GM12878 (cell line): ENCODE measurements at regions not wholly inside any gene's neighbourhood (a gene's known extent, or its start where the extent isn't known, plus 50 kb on each side); places are given as distances from the start of the nearest gene placed in this dataset.

ENCODE experiments used
- ATAC-seq: fragments of 200-7000 bp; cut with Tn5 transposase; 3 replicates; pipeline ENCODE4 v1.9.1; 2020; ENCODE audit warnings: mild to moderate bottlenecking, moderate library complexity
- BruUV-seq: library from RNA; stranded (reverse); fragments of 400-500 nt; replicated peaks from 2 replicates; lab custom pipeline; 2021; lab: Mats Ljungman, UMichigan
- CTCF ChIA-PET: fragments of 300-600 bp; sonication (Branson Sonifier 250); formaldehyde crosslinking; extraction: SDS; loops from one replicate; lab custom pipeline; 2021; ENCODE audit warnings: inconsistent platforms; lab: Yijun Ruan, JAX
- POLR2A ChIA-PET: fragments of 350-600 bp; formaldehyde crosslinking; extraction: SDS; loops from one replicate; lab custom pipeline; 2021; ENCODE audit warnings: inconsistent platforms; lab: Charles Lee
- RAD21 ChIA-PET: fragments of 300-600 bp; sonication (Branson Sonifier 250); formaldehyde crosslinking; loops from one replicate; lab custom pipeline; 2023; ENCODE audit warnings: antibody characterized with exemption; ENCODE audit not compliant: unreplicated experiment; lab: Charles Lee
- SMC1A ChIA-PET: fragments of 300-600 bp; sonication (Branson Sonifier 250); formaldehyde crosslinking; loops from one replicate; lab custom pipeline; 2023; ENCODE audit not compliant: unreplicated experiment, uncharacterized antibody; lab: Charles Lee
- DNase-seq: peaks from one replicate; pipeline ENCODE4 v3.0.0-alpha.2; 2011; ENCODE audit warnings: low read depth, low spot score
- FAIRE-seq: peaks from 3 replicates; lab custom pipeline; 2011; peaks lifted over from hg19 to GRCh38; lab: Jason Lieb, UNC
- H2AFZ ChIP-seq: 2 replicates; pipeline ENCODE4 v1.6.0; 2011; ENCODE audit warnings: low read depth, low read length, control low read depth; ENCODE audit not compliant: control insufficient read depth
- H3K27ac ChIP-seq: 2 replicates; pipeline ENCODE4 v1.5.1; 2011; ENCODE audit warnings: control low read depth; ENCODE audit not compliant: control insufficient read depth, insufficient read depth
- H3K27me3 ChIP-seq, 2 experiments: replicated peaks in 1 of 2; 2 replicates each; pipeline versions ENCODE4 v1.6.0 to v1.6.1; 2011; ENCODE audit warnings: low read length in 1 of 2; ENCODE audit not compliant: control insufficient read depth in 2 of 2, insufficient read depth in 2 of 2
- H3K36me3 ChIP-seq, 2 experiments: 2 replicates each; pipeline ENCODE4 v1.5.1; 2011; ENCODE audit warnings: low read length in 1 of 2; ENCODE audit not compliant: control insufficient read depth in 2 of 2, insufficient read depth in 2 of 2
- H3K4me1 ChIP-seq: 2 replicates; pipeline ENCODE4 v1.6.1; 2011; ENCODE audit warnings: mild to moderate bottlenecking, low read length, moderate library complexity, mixed read lengths; ENCODE audit not compliant: control insufficient read depth, insufficient read depth
- H3K4me2 ChIP-seq: 2 replicates; pipeline ENCODE4 v1.6.0; 2011; ENCODE audit warnings: control low read depth; ENCODE audit not compliant: control insufficient read depth, insufficient read depth
- H3K4me3 ChIP-seq: fragments of 200-600 bp; sonication (generic); 2 replicates; pipeline ENCODE4 v1.5.1; 2016
- H3K79me2 ChIP-seq: 2 replicates; pipeline ENCODE4 v1.6.0; 2011; ENCODE audit warnings: low read length; ENCODE audit not compliant: control insufficient read depth, insufficient read depth
- H3K9ac ChIP-seq: 2 replicates; pipeline ENCODE4 v1.8.0; 2011; ENCODE audit warnings: low read length, control low read depth, mixed read lengths; ENCODE audit not compliant: control insufficient read depth, insufficient read depth
- H3K9me3 ChIP-seq: replicated peaks from 3 replicates; pipeline ENCODE4 v1.5.1; 2011; ENCODE audit warnings: mild to moderate bottlenecking, low read length; ENCODE audit not compliant: control insufficient read depth, insufficient read depth
- H4K20me1 ChIP-seq: 2 replicates; pipeline ENCODE4 v1.6.0; 2011; ENCODE audit not compliant: control insufficient read depth, insufficient read depth
- ATF7 ChIP-seq: fragments of 450-650 bp; IDR thresholded peaks from 2 replicates; pipeline ENCODE4 v1.6.1; 2016; ENCODE audit warnings: low read depth, mild to moderate bottlenecking
- CREM ChIP-seq: IDR thresholded peaks from 2 replicates; pipeline ENCODE4 v1.6.1; 2014; ENCODE audit warnings: antibody characterized with exemption, low read depth
- CUX1 ChIP-seq: IDR thresholded peaks from 2 replicates; pipeline ENCODE4 v1.6.1; 2012; ENCODE audit warnings: improper control_type of control experiment, low read depth, low read length; ENCODE audit not compliant: insufficient replicate concordance
- DPF2 ChIP-seq: fragments of 450-650 bp; IDR thresholded peaks from 2 replicates; pipeline ENCODE4 v1.6.1; 2017; ENCODE audit warnings: mild to moderate bottlenecking
- E4F1 ChIP-seq: fragments of 450-650 bp; IDR thresholded peaks from 2 replicates; pipeline ENCODE4 v1.6.1; 2018; ENCODE audit warnings: borderline replicate concordance, mild to moderate bottlenecking; ENCODE audit not compliant: partially characterized antibody
- IKZF2 ChIP-seq, 2 experiments: fragments of 450-650 bp; IDR thresholded peaks; 2 replicates each; pipeline ENCODE4 v1.6.1; 2017; ENCODE audit warnings: mild to moderate bottlenecking in 2 of 2, moderate library complexity in 2 of 2
- MAX ChIP-seq: IDR thresholded peaks from 2 replicates; pipeline ENCODE4 v1.6.1; 2012; ENCODE audit warnings: low read depth, low read length, improper control_type of control experiment
- NFXL1 ChIP-seq: fragments of 450-650 bp; IDR thresholded peaks from 2 replicates; pipeline ENCODE4 v1.6.1; 2017; ENCODE audit warnings: antibody characterized with exemption, mild to moderate bottlenecking, borderline replicate concordance
- PKNOX1 ChIP-seq: fragments of 450-650 bp; IDR thresholded peaks from 2 replicates; pipeline ENCODE4 v1.6.1; 2016; ENCODE audit warnings: mild to moderate bottlenecking
- RB1 ChIP-seq: fragments of 450-650 bp; formaldehyde crosslinking; IDR thresholded peaks from 2 replicates; pipeline ENCODE4 v1.6.1; 2017; ENCODE audit warnings: mild to moderate bottlenecking, borderline replicate concordance
- SMAD5 ChIP-seq: IDR thresholded peaks from 2 replicates; pipeline ENCODE4 v1.6.1; 2016; ENCODE audit warnings: antibody characterized with exemption, low read depth
- SREBF2 ChIP-seq: IDR thresholded peaks from 2 replicates; pipeline ENCODE4 v1.6.1; 2012; ENCODE audit warnings: mild to moderate bottlenecking, low read length
- ZBTB33 ChIP-seq: fragments of 450-650 bp; IDR thresholded peaks from 2 replicates; pipeline ENCODE4 v1.6.1; 2017; ENCODE audit warnings: mild to moderate bottlenecking
- WGBS: methylation state at CpG from one replicate; pipeline ENCODE4 v1.1.6; 2016; ENCODE audit warnings: low lambda C conversion rate; ENCODE audit not compliant: insufficient replicate concordance, insufficient coverage; ENCODE audit errors: missing lambda C conversion rate; 5-methylcytosine and 5-hydroxymethylcytosine counted together
- in situ Hi-C: fragments of 300-500 bp; cut with MboI; formaldehyde crosslinking; loops from 9 replicates; pipeline ENCODE4 v1.14.3; 2018; ENCODE audit warnings: mixed read lengths
- intact Hi-C: fragments of 100-400 bp; cut with micrococcal nuclease; formaldehyde crosslinking; loops from one replicate; pipeline ENCODE4 v1.14.2; 2022; ENCODE audit not compliant: unreplicated experiment

- TF ChIP-seq PKNOX1 = no peak
- no peak for TF ChIP-seq NFXL1
- no peak for TF ChIP-seq E4F1
- TF ChIP-seq CREM = no peak
- TF ChIP-seq SMAD5 = no peak
- no peak for TF ChIP-seq IKZF2 (IDR thresholded peaks at IDR 0.05)
- TF ChIP-seq ZBTB33 = no peak
Measured at GRCh38 chr1:222921945-222922344, 107.1 kb downstream of the DISP1 start (continued).

- Histone ChIP-seq H3K27ac (no peak overlapping the region), H3K4me3 (no peak overlapping the region), H3K79me2 (no peaks in the 10 kb centered on the region), H3K27me3 (no peaks in the 10 kb centered on the region), H3K9ac (no peak overlapping the region), H2AFZ (no peak overlapping the region), H3K9me3 (no peaks in the 10 kb centered on the region), H3K36me3 (no peaks in the 10 kb centered on the region), H4K20me1 (no peaks in the 10 kb centered on the region), H3K4me2 (no peak overlapping the region), H3K4me1 (no peaks in the 10 kb centered on the region)
- no peak for DNase-seq
- ChIA-PET CTCF (no interaction called here), POLR2A (no interaction called here), SMC1A (interaction anchor here (0.7 kb wide), 1 partner anchor 272 kb away, joined by 3 read pairs; no protein-coding TSS in a partner anchor), RAD21 (no interaction called here)
- intact Hi-C loops (no loop called here), in situ Hi-C loops (no loop called here)
- BruUV-seq = no TSS peak
- 54% methylated on average over 3 of the region's 3 CpGs for WGBS
- ATAC-seq = no peak
- no peak for FAIRE-seq
- no peak for TF ChIP-seq RB1
- no peak for TF ChIP-seq DPF2
- no peak for TF ChIP-seq ATF7
- no peak for TF ChIP-seq SREBF2
- TF ChIP-seq MAX = no peak
- no peak for TF ChIP-seq CUX1
Measured at GRCh38 chr1:222923506-222923905, 108.7 kb downstream of the DISP1 start.
